GM18505 (cell line): ENCODE measurements at regions not wholly inside any gene's neighbourhood (a gene's known extent, or its start where the extent isn't known, plus 50 kb on each side); places are given as distances from the start of the nearest gene placed in this dataset.

Experiments
- ATAC-seq: cut with Tn5 transposase; IDR thresholded peaks from one replicate; pipeline ENCODE4 v1.9.1; 2021; ENCODE audit not compliant: unreplicated experiment
- POLR2A ChIP-seq: IDR thresholded peaks from 4 replicates; pipeline ENCODE4 v1.6.1; 2011; ENCODE audit warnings: borderline replicate concordance; ENCODE audit not compliant: insufficient read depth, insufficient read length; ENCODE audit errors: extremely low read depth

DNA sequence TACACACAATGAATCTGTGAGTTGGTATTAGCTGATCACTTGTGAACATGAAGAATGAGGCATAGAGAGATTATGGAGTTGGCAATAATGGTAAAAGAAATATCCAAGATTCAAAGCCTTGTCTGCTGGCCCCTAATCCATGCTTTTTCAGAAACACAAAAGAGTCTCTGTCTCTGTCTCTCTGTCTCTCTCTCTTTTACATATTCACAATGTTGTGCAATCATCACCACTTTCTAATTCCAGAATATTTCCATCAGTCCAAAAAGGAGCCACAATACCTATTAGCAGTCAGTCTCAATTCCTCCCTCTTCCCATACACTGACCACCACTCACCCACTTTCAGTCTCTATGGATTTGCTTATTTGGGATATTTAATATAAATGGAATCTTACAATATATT is 370.1 kb upstream of the CDH8 start:
- TF ChIP-seq POLR2A = no peak
- ATAC-seq = no peak

DNA sequence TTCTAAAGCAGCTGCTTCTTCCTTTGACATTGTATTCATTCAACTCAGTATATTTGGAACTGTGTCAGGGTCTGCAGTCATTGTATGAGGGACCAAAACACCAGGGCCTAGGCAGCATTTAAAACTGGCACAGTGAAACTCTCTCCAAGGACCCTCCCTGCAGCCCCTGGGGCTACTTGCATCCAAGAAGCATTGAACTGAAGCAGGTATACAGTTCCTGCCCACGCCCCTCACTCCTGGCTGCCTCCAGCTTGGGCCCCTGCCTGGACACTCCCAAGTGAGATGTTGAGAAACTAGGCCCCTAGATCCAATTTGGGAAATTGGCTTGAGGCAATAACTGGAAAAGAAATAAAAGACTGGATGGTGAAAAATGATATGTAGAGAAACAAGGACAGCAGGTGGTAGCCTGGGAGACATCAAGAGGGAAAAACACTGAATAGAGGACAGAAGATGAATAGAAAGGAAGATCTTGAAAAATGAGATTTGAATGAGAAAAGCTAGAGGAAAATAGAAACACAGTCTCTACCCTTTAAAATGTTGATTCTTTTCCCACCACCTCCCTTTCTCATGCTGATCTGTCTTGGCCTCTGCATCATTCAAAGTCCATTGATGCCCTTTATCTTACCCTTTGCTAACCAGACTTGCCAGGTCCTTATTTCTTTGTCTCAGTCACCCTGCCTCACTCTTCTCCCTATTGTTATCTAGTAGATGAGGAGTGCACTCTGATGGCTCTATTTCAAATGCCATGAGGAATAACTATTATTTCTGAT is 368.8 kb upstream of the CDH8 start:
- no peak for ATAC-seq
- TF ChIP-seq POLR2A = no peak

GRCh38 chr16:62392698-62393097 is 356.5 kb upstream of the CDH8 start:
- TF ChIP-seq POLR2A = no peak
- ATAC-seq = no peak

GRCh38 chr16:62391940-62392339 is 355.7 kb upstream of the CDH8 start:
- no peak for ATAC-seq
- no peak for TF ChIP-seq POLR2A

GRCh38 chr16:62391134-62391533 is 354.9 kb upstream of the CDH8 start:
- ATAC-seq = no peak
- TF ChIP-seq POLR2A = no peak

GRCh38 chr16:62390214-62390613 is 354.0 kb upstream of the CDH8 start:
- no peak for ATAC-seq
- no peak for TF ChIP-seq POLR2A

- TF ChIP-seq POLR2A = no peak
Observed at GRCh38 chr16:62386411-62386810, 350.2 kb upstream of the CDH8 start.

GRCh38 chr16:62383941-62384340 is 347.7 kb upstream of the CDH8 start:
- no peak for ATAC-seq
- no peak for TF ChIP-seq POLR2A

More at GRCh38 chr16:62386411-62386810, 350.2 kb upstream of the CDH8 start:
- no peak for ATAC-seq

DNA sequence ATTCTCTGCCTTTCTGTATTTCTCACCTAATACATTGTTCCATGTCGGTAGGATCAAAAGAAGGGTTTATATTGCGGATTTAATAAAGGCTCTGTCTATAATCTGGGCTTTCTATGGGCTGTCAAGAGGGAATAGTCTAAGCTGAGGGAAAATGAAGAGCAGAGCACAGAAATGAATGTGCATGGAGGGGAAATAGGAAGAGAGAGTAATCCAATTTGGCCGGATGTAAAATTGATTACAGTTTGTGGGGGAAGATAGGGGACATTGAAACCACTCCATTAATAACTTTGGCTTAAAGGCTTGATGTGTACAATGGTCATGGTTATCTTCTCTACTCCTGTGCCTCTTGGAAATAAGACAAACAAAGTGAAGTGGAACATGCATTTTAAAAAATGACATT is 334.2 kb upstream of the CDH8 start:
- no peak for TF ChIP-seq POLR2A
- ATAC-seq = no peak

DNA sequence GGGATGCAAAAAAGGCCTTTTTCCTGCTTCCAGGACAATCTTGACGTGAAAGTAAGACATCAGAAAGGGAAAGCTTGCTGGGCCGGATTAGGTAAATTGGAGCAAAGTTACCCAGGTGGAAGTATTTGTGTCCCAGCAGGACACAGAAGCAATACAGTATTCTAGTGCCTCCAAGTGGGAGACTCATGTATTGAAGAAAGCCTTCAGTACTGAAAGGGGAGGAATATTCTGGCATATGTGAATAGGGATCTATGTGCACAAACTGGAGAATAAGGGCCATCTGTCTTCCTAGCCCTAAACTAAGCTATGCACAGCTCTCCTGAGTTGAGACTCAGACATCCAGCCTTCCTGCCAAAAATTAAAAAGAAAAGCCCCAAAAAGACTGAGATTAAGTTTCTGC is 327.3 kb upstream of the CDH8 start:
- ATAC-seq = no peak
- TF ChIP-seq POLR2A = no peak

GRCh38 chr16:62353355-62353754 is 317.1 kb upstream of the CDH8 start:
- no peak for ATAC-seq
- no peak for TF ChIP-seq POLR2A

DNA sequence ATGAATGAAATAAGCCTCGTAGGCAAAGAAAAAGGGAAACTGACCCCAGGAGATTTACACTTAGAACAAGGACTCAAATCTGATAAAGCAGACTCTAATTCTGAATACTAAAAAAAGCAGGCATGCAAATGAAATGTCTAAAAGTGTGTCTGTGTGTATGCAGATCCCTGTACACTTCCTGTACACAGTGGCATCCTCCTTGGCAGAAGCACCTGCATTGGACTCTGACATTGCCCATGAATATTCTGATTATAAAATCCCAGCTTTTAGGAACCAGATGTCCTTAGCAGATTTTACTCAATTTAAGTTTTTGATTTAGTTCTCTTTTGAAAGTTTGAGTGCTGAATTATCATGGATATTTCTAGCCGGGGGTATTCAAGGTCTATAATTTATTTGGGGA is 306.0 kb upstream of the CDH8 start:
- no peak for ATAC-seq
- TF ChIP-seq POLR2A = no peak

DNA sequence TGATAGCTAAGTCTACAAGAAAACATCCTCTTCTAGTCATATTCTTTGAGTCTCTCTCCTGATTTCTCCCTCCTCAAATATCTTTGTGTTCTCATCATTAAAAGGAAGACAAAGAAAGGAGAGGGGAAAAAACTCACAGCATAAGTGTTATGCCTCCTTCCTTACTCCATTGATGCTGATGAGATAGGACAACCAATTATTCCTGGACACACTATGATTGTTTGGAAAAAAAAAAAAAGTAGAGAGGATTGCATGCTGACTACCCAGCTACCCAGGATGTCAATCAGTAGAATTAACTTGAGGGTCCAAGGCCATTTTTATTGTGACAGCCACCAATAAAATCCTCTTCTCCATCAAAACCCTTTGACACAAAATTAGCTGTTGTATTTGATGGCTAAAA is 299.1 kb upstream of the CDH8 start:
- TF ChIP-seq POLR2A = no peak
- no peak for ATAC-seq

DNA sequence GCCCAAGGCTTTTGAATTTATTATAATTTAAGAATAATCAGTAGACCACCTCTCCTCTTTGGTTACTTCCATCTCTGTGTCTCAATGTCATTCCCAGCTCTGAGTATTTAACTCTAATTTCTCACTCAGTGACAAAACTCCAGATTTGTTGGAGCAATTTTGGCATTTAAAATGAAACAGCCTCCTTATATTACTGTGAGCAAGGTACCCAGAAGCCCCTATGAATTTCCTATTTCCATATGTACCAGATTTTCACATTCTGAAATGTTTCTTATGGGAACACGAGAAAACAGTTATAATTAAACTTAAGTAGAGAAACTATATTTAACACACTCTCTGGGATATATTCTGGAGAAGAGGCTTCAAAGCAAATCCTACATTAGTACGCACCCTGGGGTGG is 285.4 kb upstream of the CDH8 start:
- no peak for TF ChIP-seq POLR2A
- no peak for ATAC-seq

- no peak for ATAC-seq
- no peak for TF ChIP-seq POLR2A
Observed at GRCh38 chr16:62298600-62298999, 262.4 kb upstream of the CDH8 start.
